Tibial nerve (tissue), 4 donors: ENCODE measurements at regions not wholly inside any gene's neighbourhood (a gene's known extent, or its start where the extent isn't known, plus 50 kb on each side); places are given as distances from the start of the nearest gene placed in this dataset.

Source experiments
- CTCF ChIP-seq, 5 experiments: fragments of 200-600 bp in 3 of 5; fragments of 450-650 bp in 2 of 5; sonication (generic) in 3 of 5; IDR thresholded peaks; one replicate each; pipeline ENCODE4 v1.5.1; 2016 to 2019; ENCODE audit warnings: antibody characterized with exemption in 5 of 5, mild to moderate bottlenecking in 3 of 5, moderate library complexity in 2 of 5
- EP300 ChIP-seq, 2 donors: sonication (generic); formaldehyde crosslinking; IDR thresholded peaks; one replicate each; pipeline ENCODE4 v1.6.1; 2017; ENCODE audit warnings: antibody characterized with exemption in 2 of 2, mild to moderate bottlenecking in 1 of 2
- POLR2A ChIP-seq, 2 donors: fragments of 450-650 bp; IDR thresholded peaks; one replicate each; pipeline ENCODE4 v1.6.1; 2017; ENCODE audit warnings: antibody characterized with exemption in 2 of 2, mild to moderate bottlenecking in 2 of 2, moderate library complexity in 2 of 2

- no peak for TF ChIP-seq CTCF (IDR thresholded peaks at IDR 0.05)
- TF ChIP-seq POLR2A (IDR thresholded peaks at IDR 0.05), result no peak
- no peak for TF ChIP-seq EP300 (IDR thresholded peaks at IDR 0.05)
Observed at GRCh38 chr1:221190249-221190648, 311.0 kb downstream of the HLX start.
